ENCODE measurements at regions not wholly inside any gene's neighbourhood (a gene's known extent, or its start where the extent isn't known, plus 50 kb on each side); places are given as distances from the start of the nearest gene placed in this dataset.

DNA sequence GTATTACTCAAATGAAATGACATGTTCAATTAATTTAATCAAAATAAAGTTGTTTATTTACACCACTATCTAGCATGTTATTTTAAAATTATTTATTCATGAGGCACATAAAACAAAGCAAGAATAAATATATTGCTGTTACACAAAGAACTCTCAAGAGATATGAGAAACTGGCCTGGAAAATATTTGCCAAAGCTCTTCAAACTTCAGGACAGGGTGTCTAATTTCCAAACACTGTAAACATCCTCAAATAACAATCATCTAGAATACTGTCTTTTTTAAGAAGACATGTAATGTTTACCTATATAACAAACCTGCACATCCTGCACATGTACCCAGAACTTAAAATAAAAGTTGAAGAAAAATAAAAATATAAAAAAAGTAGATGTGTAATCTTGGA, 876.6 kb downstream of the TUSC7 start:
- no peak for ATAC-seq
- H2AFZ ChIP-seq (ENCODE audit: low read depth, low read length) = no peak overlapping the region
- no peaks in the 10 kb centered on the region for H3K4me1 ChIP-seq (replicated peaks in 1 of 2; ENCODE audit: control insufficient read depth in 2 of 2, insufficient read depth in 2 of 2, low read length in 2 of 2)
- POLR2A ChIA-PET = no interaction called here
- H3K27ac ChIP-seq (ENCODE audit: extremely low read depth, low read depth, low read length) = no peak overlapping the region
- no peaks in the 10 kb centered on the region for H3K36me3 ChIP-seq (ENCODE audit: control insufficient read depth, insufficient read depth, low read length)
- no peaks in the 10 kb centered on the region for H3K79me2 ChIP-seq (ENCODE audit: control insufficient read depth, insufficient read depth, low read length)
- H4K20me1 ChIP-seq (replicated peaks; ENCODE audit: control insufficient read depth, insufficient read depth, low read length) = no peaks in the 10 kb centered on the region
- CTCF ChIA-PET (ENCODE audit: low intra/inter-chr PET ratio) = no interaction called here
- in situ Hi-C loops (cut with MboI) (no loop called here), intact Hi-C loops (cut with micrococcal nuclease) (no loop called here)
- no peak for FAIRE-seq
- no peak overlapping the region for H3K9ac ChIP-seq (ENCODE audit: insufficient read depth in 1 of 2, low read depth in 2 of 2, low read length in 2 of 2)
- H3K9me3 ChIP-seq (replicated peaks; ENCODE audit: control insufficient read depth, insufficient read depth, low read depth, low read length) = no peaks in the 10 kb centered on the region
- H3K4me3 ChIP-seq = no peak overlapping the region
- H3K9me1 ChIP-seq (ENCODE audit: control insufficient read depth, insufficient read depth, low read length) = no peaks in the 10 kb centered on the region
- H3K4me2 ChIP-seq (ENCODE audit: insufficient read depth, low read length) = no peak overlapping the region
- no peak for DNase-seq (ENCODE audit: extremely low read depth in 1 of 4, low spot score in 3 of 4)
- no peaks in the 10 kb centered on the region for H3K27me3 ChIP-seq (ENCODE audit: control insufficient read depth in 2 of 2, insufficient read depth in 2 of 2, low read length in 2 of 2)
- no TSS peak for BruUV-seq (replicated peaks)
- TF ChIP-seq, protein P1, sequence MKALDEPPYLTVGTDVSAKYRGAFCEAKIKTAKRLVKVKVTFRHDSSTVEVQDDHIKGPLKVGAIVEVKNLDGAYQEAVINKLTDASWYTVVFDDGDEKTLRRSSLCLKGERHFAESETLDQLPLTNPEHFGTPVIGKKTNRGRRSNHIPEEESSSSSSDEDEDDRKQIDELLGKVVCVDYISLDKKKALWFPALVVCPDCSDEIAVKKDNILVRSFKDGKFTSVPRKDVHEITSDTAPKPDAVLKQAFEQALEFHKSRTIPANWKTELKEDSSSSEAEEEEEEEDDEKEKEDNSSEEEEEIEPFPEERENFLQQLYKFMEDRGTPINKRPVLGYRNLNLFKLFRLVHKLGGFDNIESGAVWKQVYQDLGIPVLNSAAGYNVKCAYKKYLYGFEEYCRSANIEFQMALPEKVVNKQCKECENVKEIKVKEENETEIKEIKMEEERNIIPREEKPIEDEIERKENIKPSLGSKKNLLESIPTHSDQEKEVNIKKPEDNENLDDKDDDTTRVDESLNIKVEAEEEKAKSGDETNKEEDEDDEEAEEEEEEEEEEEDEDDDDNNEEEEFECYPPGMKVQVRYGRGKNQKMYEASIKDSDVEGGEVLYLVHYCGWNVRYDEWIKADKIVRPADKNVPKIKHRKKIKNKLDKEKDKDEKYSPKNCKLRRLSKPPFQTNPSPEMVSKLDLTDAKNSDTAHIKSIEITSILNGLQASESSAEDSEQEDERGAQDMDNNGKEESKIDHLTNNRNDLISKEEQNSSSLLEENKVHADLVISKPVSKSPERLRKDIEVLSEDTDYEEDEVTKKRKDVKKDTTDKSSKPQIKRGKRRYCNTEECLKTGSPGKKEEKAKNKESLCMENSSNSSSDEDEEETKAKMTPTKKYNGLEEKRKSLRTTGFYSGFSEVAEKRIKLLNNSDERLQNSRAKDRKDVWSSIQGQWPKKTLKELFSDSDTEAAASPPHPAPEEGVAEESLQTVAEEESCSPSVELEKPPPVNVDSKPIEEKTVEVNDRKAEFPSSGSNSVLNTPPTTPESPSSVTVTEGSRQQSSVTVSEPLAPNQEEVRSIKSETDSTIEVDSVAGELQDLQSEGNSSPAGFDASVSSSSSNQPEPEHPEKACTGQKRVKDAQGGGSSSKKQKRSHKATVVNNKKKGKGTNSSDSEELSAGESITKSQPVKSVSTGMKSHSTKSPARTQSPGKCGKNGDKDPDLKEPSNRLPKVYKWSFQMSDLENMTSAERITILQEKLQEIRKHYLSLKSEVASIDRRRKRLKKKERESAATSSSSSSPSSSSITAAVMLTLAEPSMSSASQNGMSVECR (CRISPR knock-in tag; IDR thresholded peaks at IDR 0.05) = no peak
- TF ChIP-seq COPS2 (conservative IDR thresholded peaks at IDR 0.05) (no peak), ZNF282 (CRISPR knock-in tag; IDR thresholded peaks at IDR 0.05) (no peak), STAG1 (CRISPR knock-in tag; IDR thresholded peaks at IDR 0.05; ENCODE audit: borderline replicate concordance) (no peak)
- TF ChIP-seq, protein P2, sequence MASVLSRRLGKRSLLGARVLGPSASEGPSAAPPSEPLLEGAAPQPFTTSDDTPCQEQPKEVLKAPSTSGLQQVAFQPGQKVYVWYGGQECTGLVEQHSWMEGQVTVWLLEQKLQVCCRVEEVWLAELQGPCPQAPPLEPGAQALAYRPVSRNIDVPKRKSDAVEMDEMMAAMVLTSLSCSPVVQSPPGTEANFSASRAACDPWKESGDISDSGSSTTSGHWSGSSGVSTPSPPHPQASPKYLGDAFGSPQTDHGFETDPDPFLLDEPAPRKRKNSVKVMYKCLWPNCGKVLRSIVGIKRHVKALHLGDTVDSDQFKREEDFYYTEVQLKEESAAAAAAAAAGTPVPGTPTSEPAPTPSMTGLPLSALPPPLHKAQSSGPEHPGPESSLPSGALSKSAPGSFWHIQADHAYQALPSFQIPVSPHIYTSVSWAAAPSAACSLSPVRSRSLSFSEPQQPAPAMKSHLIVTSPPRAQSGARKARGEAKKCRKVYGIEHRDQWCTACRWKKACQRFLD (CRISPR knock-in tag; IDR thresholded peaks at IDR 0.05) = no peak
- TF ChIP-seq, protein P3, sequence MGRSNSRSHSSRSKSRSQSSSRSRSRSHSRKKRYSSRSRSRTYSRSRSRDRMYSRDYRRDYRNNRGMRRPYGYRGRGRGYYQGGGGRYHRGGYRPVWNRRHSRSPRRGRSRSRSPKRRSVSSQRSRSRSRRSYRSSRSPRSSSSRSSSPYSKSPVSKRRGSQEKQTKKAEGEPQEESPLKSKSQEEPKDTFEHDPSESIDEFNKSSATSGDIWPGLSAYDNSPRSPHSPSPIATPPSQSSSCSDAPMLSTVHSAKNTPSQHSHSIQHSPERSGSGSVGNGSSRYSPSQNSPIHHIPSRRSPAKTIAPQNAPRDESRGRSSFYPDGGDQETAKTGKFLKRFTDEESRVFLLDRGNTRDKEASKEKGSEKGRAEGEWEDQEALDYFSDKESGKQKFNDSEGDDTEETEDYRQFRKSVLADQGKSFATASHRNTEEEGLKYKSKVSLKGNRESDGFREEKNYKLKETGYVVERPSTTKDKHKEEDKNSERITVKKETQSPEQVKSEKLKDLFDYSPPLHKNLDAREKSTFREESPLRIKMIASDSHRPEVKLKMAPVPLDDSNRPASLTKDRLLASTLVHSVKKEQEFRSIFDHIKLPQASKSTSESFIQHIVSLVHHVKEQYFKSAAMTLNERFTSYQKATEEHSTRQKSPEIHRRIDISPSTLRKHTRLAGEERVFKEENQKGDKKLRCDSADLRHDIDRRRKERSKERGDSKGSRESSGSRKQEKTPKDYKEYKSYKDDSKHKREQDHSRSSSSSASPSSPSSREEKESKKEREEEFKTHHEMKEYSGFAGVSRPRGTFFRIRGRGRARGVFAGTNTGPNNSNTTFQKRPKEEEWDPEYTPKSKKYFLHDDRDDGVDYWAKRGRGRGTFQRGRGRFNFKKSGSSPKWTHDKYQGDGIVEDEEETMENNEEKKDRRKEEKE (IDR thresholded peaks at IDR 0.05; ENCODE audit: borderline replicate concordance in 1 of 2, control insufficient read depth in 1 of 2, low read depth in 2 of 2, low read length in 1 of 2) = no peak
- TF ChIP-seq, protein P4, sequence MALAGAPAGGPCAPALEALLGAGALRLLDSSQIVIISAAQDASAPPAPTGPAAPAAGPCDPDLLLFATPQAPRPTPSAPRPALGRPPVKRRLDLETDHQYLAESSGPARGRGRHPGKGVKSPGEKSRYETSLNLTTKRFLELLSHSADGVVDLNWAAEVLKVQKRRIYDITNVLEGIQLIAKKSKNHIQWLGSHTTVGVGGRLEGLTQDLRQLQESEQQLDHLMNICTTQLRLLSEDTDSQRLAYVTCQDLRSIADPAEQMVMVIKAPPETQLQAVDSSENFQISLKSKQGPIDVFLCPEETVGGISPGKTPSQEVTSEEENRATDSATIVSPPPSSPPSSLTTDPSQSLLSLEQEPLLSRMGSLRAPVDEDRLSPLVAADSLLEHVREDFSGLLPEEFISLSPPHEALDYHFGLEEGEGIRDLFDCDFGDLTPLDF (CRISPR knock-in tag; IDR thresholded peaks at IDR 0.05) = no peak

All from K562 (cell line).